ENCODE measurements at regions not wholly inside any gene's neighbourhood (a gene's known extent, or its start where the extent isn't known, plus 50 kb on each side); places are given as distances from the start of the nearest gene placed in this dataset.

DNA sequence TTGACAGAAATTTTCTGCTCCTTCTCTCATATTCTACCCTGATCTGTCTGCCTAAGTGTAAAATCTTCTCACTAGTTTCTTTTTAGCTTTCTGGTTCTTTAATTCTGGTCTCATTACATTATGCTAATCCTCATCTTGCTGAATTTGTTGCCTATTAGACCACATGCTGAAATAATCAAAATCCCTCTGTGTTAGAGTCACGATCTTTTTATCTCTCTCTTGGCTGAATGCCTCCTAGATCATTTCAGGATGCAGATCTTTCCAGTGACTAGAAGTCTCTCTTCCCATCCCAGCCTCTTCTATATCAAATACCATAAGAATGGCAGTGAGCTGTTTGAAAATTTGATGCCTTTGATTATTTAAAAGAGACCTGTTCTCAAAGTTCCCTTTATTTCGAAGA lies 661.9 kb downstream of the SORCS1 start:
- TF ChIP-seq, protein P1, sequence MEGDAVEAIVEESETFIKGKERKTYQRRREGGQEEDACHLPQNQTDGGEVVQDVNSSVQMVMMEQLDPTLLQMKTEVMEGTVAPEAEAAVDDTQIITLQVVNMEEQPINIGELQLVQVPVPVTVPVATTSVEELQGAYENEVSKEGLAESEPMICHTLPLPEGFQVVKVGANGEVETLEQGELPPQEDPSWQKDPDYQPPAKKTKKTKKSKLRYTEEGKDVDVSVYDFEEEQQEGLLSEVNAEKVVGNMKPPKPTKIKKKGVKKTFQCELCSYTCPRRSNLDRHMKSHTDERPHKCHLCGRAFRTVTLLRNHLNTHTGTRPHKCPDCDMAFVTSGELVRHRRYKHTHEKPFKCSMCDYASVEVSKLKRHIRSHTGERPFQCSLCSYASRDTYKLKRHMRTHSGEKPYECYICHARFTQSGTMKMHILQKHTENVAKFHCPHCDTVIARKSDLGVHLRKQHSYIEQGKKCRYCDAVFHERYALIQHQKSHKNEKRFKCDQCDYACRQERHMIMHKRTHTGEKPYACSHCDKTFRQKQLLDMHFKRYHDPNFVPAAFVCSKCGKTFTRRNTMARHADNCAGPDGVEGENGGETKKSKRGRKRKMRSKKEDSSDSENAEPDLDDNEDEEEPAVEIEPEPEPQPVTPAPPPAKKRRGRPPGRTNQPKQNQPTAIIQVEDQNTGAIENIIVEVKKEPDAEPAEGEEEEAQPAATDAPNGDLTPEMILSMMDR (IDR thresholded peaks at IDR 0.05), result no peak
- TF ChIP-seq POLR2AphosphoS5 (IDR thresholded peaks at IDR 0.05), result no peak
- no peak for TF ChIP-seq POLR2A (IDR thresholded peaks at IDR 0.05)
- TF ChIP-seq EP300 (IDR thresholded peaks at IDR 0.05), result no peak
